K562 (cell line): ENCODE measurements at regions not wholly inside any gene's neighbourhood (a gene's known extent, or its start where the extent isn't known, plus 50 kb on each side); places are given as distances from the start of the nearest gene placed in this dataset.

Experiments used
- E2F8 ChIP-seq: fragments of 450-650 bp; IDR thresholded peaks from 2 replicates; pipeline ENCODE4 v1.7.1; 2018; ENCODE audit warnings: mild to moderate bottlenecking, low read depth; ENCODE audit not compliant: partially characterized antibody
- GABPA ChIP-seq: fragments of 200-800 bp; sonication (Bioruptor generic); conservative IDR thresholded peaks from 2 replicates; pipeline ENCODE4 v1.6.1; 2016; ENCODE audit warnings: low read depth, missing genetic modification characterization, missing compliant biosample characterization
- HNRNPK ChIP-seq: fragments of 200-400 bp; formaldehyde crosslinking; IDR thresholded peaks from one replicate; pipeline ENCODE4 v1.6.1; 2018; ENCODE audit warnings: mild to moderate bottlenecking, low read depth, low read length; ENCODE audit not compliant: poor library complexity, severe bottlenecking
- MCM7 ChIP-seq, 2 experiments: fragments of 450-650 bp; IDR thresholded peaks; 2 replicates each; pipeline ENCODE4 v1.6.1; 2016 to 2018
- NCOA4 ChIP-seq: fragments of 450-650 bp; IDR thresholded peaks from 2 replicates; pipeline ENCODE4 v1.6.1; 2018; ENCODE audit warnings: mild to moderate bottlenecking; ENCODE audit not compliant: partially characterized antibody
- STAT5A ChIP-seq: IDR thresholded peaks from 2 replicates; pipeline ENCODE4 v1.6.1; 2012; ENCODE audit warnings: low read length, inconsistent platforms, borderline replicate concordance
- ZNF124 ChIP-seq: sonication (generic); formaldehyde crosslinking; IDR thresholded peaks from 2 replicates; pipeline ENCODE4 v1.8.1; 2022; ENCODE audit warnings: missing genetic modification reagents
- ZNF512 ChIP-seq: IDR thresholded peaks from 2 replicates; pipeline ENCODE4 v1.6.1; 2016; ENCODE audit warnings: missing genetic modification characterization, missing compliant biosample characterization
- TF ChIP-seq, protein P1 (sequence below): fragments of 250-450 bp; sonication (Bioruptor Pico); IDR thresholded peaks from 2 replicates; pipeline ENCODE4 v1.4.0; 2020; ENCODE audit warnings: mild to moderate bottlenecking, moderate library complexity

DNA sequence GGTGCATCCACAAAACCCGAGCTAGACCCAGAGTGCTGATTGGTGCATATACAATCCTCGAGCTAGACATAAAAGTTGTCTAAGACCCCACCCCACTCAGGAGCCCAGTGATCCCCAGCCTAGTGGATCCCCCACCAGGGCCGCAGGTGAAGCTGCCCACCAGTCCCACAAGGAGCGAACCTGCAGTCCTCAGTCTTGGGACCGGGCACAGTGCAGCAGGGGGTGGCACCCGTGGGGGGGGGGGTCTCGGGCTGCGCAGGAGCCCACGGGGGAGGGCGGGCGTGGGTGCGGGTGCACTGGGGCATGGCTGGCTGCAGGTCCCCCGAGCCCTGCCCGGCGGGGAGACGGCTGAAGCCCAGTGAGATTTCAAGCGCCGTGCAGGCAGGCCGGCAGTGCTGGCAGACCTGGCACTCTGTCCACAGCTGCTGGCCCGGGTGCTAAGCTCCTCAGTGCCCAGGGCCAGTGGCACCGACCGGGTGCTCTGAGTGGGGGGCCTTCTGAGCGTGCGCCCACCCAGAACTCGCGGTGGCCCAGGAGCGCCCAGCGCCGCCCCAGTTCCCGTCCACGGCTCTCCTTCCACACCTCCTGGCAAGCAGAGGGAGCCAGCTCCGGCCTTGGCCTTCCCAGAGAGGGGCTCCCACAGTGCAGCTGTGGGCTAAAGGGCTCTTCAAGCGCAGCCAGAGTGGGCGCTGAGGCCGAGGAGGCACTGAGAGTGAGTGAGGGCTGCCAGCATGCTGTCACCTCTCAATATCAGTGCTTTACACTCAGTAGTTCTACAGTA is 989.1 kb downstream of the FAM181B start (continued):
- TF ChIP-seq, protein P1, sequence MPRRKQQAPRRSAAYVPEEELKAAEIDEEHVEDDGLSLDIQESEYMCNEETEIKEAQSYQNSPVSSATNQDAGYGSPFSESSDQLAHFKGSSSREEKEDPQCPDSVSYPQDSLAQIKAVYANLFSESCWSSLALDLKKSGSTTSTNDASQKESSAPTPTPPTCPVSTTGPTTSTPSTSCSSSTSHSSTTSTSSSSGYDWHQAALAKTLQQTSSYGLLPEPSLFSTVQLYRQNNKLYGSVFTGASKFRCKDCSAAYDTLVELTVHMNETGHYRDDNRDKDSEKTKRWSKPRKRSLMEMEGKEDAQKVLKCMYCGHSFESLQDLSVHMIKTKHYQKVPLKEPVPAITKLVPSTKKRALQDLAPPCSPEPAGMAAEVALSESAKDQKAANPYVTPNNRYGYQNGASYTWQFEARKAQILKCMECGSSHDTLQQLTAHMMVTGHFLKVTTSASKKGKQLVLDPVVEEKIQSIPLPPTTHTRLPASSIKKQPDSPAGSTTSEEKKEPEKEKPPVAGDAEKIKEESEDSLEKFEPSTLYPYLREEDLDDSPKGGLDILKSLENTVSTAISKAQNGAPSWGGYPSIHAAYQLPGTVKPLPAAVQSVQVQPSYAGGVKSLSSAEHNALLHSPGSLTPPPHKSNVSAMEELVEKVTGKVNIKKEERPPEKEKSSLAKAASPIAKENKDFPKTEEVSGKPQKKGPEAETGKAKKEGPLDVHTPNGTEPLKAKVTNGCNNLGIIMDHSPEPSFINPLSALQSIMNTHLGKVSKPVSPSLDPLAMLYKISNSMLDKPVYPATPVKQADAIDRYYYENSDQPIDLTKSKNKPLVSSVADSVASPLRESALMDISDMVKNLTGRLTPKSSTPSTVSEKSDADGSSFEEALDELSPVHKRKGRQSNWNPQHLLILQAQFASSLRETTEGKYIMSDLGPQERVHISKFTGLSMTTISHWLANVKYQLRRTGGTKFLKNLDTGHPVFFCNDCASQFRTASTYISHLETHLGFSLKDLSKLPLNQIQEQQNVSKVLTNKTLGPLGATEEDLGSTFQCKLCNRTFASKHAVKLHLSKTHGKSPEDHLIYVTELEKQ (CRISPR knock-in tag), result no peak
- TF ChIP-seq STAT5A, result no peak
- TF ChIP-seq GABPA, result no peak
- no peak for TF ChIP-seq E2F8
- TF ChIP-seq NCOA4, result no peak
- TF ChIP-seq MCM7 (IDR thresholded peaks at IDR 0.05), result no peak
- TF ChIP-seq ZNF124 (CRISPR knock-in tag), result no peak
- TF ChIP-seq ZNF512 (tag), result no peak
- no peak for TF ChIP-seq HNRNPK
